ENCODE measurements at regions not wholly inside any gene's neighbourhood (a gene's known extent, or its start where the extent isn't known, plus 50 kb on each side); places are given as distances from the start of the nearest gene placed in this dataset.

- no peak overlapping the region for H3K27ac ChIP-seq (ENCODE audit: insufficient read depth in 1 of 2, low read depth in 1 of 2, low read length in 2 of 2, poor library complexity in 1 of 2, severe bottlenecking in 2 of 2)
- WGBS (ENCODE audit: insufficient coverage): 95% methylated on average over 6 of the region's 6 CpGs
- H3K9me3 ChIP-seq (ENCODE audit: control extremely low read depth in 1 of 5, control insufficient read depth in 4 of 5, insufficient read depth in 2 of 5, low read depth in 1 of 5, low read length in 4 of 5): no peaks in the 10 kb centered on the region
- no peaks in the 10 kb centered on the region for H3K36me3 ChIP-seq (ENCODE audit: control insufficient read depth in 4 of 4, insufficient read depth in 4 of 4, low read length in 3 of 4)
- CTCF ChIA-PET: interaction anchor here (0.5 to 1.0 kb wide), 3 partner anchors 43 to 130 kb away, joined by 3 read pairs; no protein-coding TSS in a partner anchor
- POLR2A ChIA-PET: no interaction called here
- no peak for DNase-seq
- H3K4me1 ChIP-seq (ENCODE audit: control extremely low read depth in 1 of 4, control insufficient read depth in 4 of 4, insufficient read depth in 4 of 4, low read length in 3 of 4): peaks cover 0 to 18% (median 14%) of the 10 kb centered on the region in 4 experiments
- no peaks in the 10 kb centered on the region for H3K27me3 ChIP-seq (replicated peaks in 2 of 5; ENCODE audit: control insufficient read depth in 4 of 5, insufficient read depth in 5 of 5, low read length in 4 of 5)
- no peak overlapping the region for H3K4me3 ChIP-seq (ENCODE audit: control insufficient read depth in 1 of 7, extremely low read depth in 1 of 7, insufficient read depth in 4 of 7, low read depth in 2 of 7, low read length in 6 of 7)
Measured at GRCh38 chr9:126750941-126751725, 53.7 kb upstream of the ZBTB43 start.

GRCh38 chr9:126752376-126752775 lies 52.5 kb upstream of the ZBTB43 start:
- WGBS (ENCODE audit: insufficient coverage): 78% methylated on average over 1 of the region's 4 CpGs
- no peaks in the 10 kb centered on the region for H3K27me3 ChIP-seq (replicated peaks in 2 of 5; ENCODE audit: control insufficient read depth in 4 of 5, insufficient read depth in 5 of 5, low read length in 4 of 5)
- no peaks in the 10 kb centered on the region for H3K36me3 ChIP-seq (ENCODE audit: control insufficient read depth in 4 of 4, insufficient read depth in 4 of 4, low read length in 3 of 4)
- H3K4me1 ChIP-seq (ENCODE audit: control extremely low read depth in 1 of 4, control insufficient read depth in 4 of 4, insufficient read depth in 4 of 4, low read length in 3 of 4): peaks cover 0 to 8% (median 6%) of the 10 kb centered on the region in 4 experiments
- ChIA-PET POLR2A (no interaction called here), CTCF (interaction anchor here (1.0 to 1.1 kb wide), 3 partner anchors 32 to 45 kb away, joined by 3 read pairs; no protein-coding TSS in a partner anchor)
- no peak overlapping the region for H3K4me3 ChIP-seq (ENCODE audit: control insufficient read depth in 1 of 7, extremely low read depth in 1 of 7, insufficient read depth in 4 of 7, low read depth in 2 of 7, low read length in 6 of 7)
- no peaks in the 10 kb centered on the region for H3K9me3 ChIP-seq (ENCODE audit: control extremely low read depth in 1 of 5, control insufficient read depth in 4 of 5, insufficient read depth in 2 of 5, low read depth in 1 of 5, low read length in 4 of 5)
- no peak for DNase-seq
- H3K27ac ChIP-seq (ENCODE audit: insufficient read depth in 1 of 2, low read depth in 1 of 2, low read length in 2 of 2, poor library complexity in 1 of 2, severe bottlenecking in 2 of 2): no peak overlapping the region

GRCh38 chr9:126752881-126753670 lies 51.8 kb upstream of the ZBTB43 start:
- no peaks in the 10 kb centered on the region for H3K9me3 ChIP-seq (ENCODE audit: control extremely low read depth in 1 of 5, control insufficient read depth in 4 of 5, insufficient read depth in 2 of 5, low read depth in 1 of 5, low read length in 4 of 5)
- no peaks in the 10 kb centered on the region for H3K36me3 ChIP-seq (ENCODE audit: control insufficient read depth in 4 of 4, insufficient read depth in 4 of 4, low read length in 3 of 4)
- 97% methylated on average over 10 of the region's 10 CpGs for WGBS (ENCODE audit: insufficient coverage)
- ChIA-PET CTCF (interaction anchor here (1.1 to 1.2 kb wide), 3 partner anchors 11 to 51 kb away, joined by 3 to 4 read pairs (median 3); no protein-coding TSS in a partner anchor), POLR2A (no interaction called here)
- H3K27ac ChIP-seq (ENCODE audit: insufficient read depth in 1 of 2, low read depth in 1 of 2, low read length in 2 of 2, poor library complexity in 1 of 2, severe bottlenecking in 2 of 2): no peak overlapping the region
- no peak overlapping the region for H3K4me3 ChIP-seq (ENCODE audit: control insufficient read depth in 1 of 7, extremely low read depth in 1 of 7, insufficient read depth in 4 of 7, low read depth in 2 of 7, low read length in 6 of 7)
- H3K4me1 ChIP-seq (ENCODE audit: control extremely low read depth in 1 of 4, control insufficient read depth in 4 of 4, insufficient read depth in 4 of 4, low read length in 3 of 4): peaks cover 0 to 3% (median 1%) of the 10 kb centered on the region in 4 experiments
- no peak for DNase-seq
- no peaks in the 10 kb centered on the region for H3K27me3 ChIP-seq (replicated peaks in 2 of 5; ENCODE audit: control insufficient read depth in 4 of 5, insufficient read depth in 5 of 5, low read length in 4 of 5)

GRCh38 chr9:126754436-126755316 lies 50.2 kb upstream of the ZBTB43 start:
- WGBS (ENCODE audit: insufficient coverage): 92% methylated on average over 14 of the region's 19 CpGs
- Histone ChIP-seq H3K4me1 (ENCODE audit: control extremely low read depth in 1 of 4, control insufficient read depth in 4 of 4, insufficient read depth in 4 of 4, low read length in 3 of 4) (no peaks in the 10 kb centered on the region), H3K9me3 (ENCODE audit: control extremely low read depth in 1 of 5, control insufficient read depth in 4 of 5, insufficient read depth in 2 of 5, low read depth in 1 of 5, low read length in 4 of 5) (no peaks in the 10 kb centered on the region), H3K27me3 (replicated peaks in 2 of 5; ENCODE audit: control insufficient read depth in 4 of 5, insufficient read depth in 5 of 5, low read length in 4 of 5) (no peaks in the 10 kb centered on the region), H3K36me3 (ENCODE audit: control insufficient read depth in 4 of 4, insufficient read depth in 4 of 4, low read length in 3 of 4) (no peaks in the 10 kb centered on the region), H3K4me3 (ENCODE audit: control insufficient read depth in 1 of 7, extremely low read depth in 1 of 7, insufficient read depth in 4 of 7, low read depth in 2 of 7, low read length in 6 of 7) (no peak overlapping the region), H3K27ac (ENCODE audit: insufficient read depth in 1 of 2, low read depth in 1 of 2, low read length in 2 of 2, poor library complexity in 1 of 2, severe bottlenecking in 2 of 2) (no peak overlapping the region)
- no peak for DNase-seq
- CTCF ChIA-PET: interaction anchor here (1.1 kb wide), 1 partner anchor 18 kb away, joined by 3 read pairs; no protein-coding TSS in a partner anchor
- POLR2A ChIA-PET: no interaction called here

Data from common myeloid progenitor, CD34-positive (primary cell).